H1 (cell line): ENCODE measurements at regions not wholly inside any gene's neighbourhood (a gene's known extent, or its start where the extent isn't known, plus 50 kb on each side); places are given as distances from the start of the nearest gene placed in this dataset.
A peak's percentile ranks its signal among the peaks of the same experiment; 100 is the strongest.

Experiments
- CTCF ChIA-PET: fragments of 300-600 bp; sonication (Branson Sonifier 250); formaldehyde crosslinking; loops from one replicate; lab custom pipeline; 2021; ENCODE audit not compliant: partially characterized antibody; lab: Charles Lee
- POLR2A ChIA-PET: fragments of 300-600 bp; sonication (Branson Sonifier 250); formaldehyde crosslinking; loops from one replicate; lab custom pipeline; 2021; ENCODE audit warnings: inconsistent platforms; ENCODE audit not compliant: partially characterized antibody; lab: Charles Lee
- DNase-seq, 2 experiments: peaks; one replicate each; pipeline versions ENCODE4 v3.0.0 to v3.0.0-alpha.2; 2010 to 2022; ENCODE audit warnings: low spot score in 2 of 2, low read depth in 1 of 2, mixed read lengths in 1 of 2
- FAIRE-seq: peaks from 2 replicates; lab custom pipeline; 2011; peaks lifted over from hg19 to GRCh38; lab: Jason Lieb, UNC
- H2AFZ ChIP-seq: 2 replicates; pipeline ENCODE4 v1.8.1; 2012; ENCODE audit warnings: low read length, inconsistent platforms
- H2AK5ac ChIP-seq: 2 replicates; pipeline ENCODE4 v1.6.1; 2013; ENCODE audit warnings: low read depth, low read length
- H2BK120ac ChIP-seq: replicated peaks from 2 replicates; pipeline ENCODE3; 2013; ENCODE audit warnings: low read depth, low read length, inconsistent platforms
- H2BK12ac ChIP-seq: 2 replicates; pipeline ENCODE4 v1.6.1; 2013; ENCODE audit warnings: low read depth, low read length
- H2BK15ac ChIP-seq: 2 replicates; pipeline ENCODE4 v1.6.1; 2013; ENCODE audit warnings: low read length
- H2BK20ac ChIP-seq: 2 replicates; pipeline ENCODE4 v1.6.1; 2013; ENCODE audit warnings: low read length
- H2BK5ac ChIP-seq: 2 replicates; pipeline ENCODE4 v1.6.1; 2013; ENCODE audit warnings: low read depth, low read length
- H3K14ac ChIP-seq: 2 replicates; pipeline ENCODE4 v1.6.1; 2013; ENCODE audit warnings: inconsistent platforms; ENCODE audit not compliant: insufficient read length
- H3K18ac ChIP-seq: 2 replicates; pipeline ENCODE4 v1.6.1; 2013; ENCODE audit warnings: low read length; ENCODE audit errors: extremely low read depth
- H3K23ac ChIP-seq: 2 replicates; pipeline ENCODE4 v1.6.1; 2013; ENCODE audit warnings: inconsistent platforms; ENCODE audit not compliant: insufficient read length
- H3K23me2 ChIP-seq: 2 replicates; pipeline ENCODE4 v1.6.1; 2013; ENCODE audit warnings: low read depth, low read length
- H3K27ac ChIP-seq: 2 replicates; pipeline ENCODE4 v1.6.1; 2011; ENCODE audit warnings: low read depth, low read length, inconsistent platforms
- H3K27me3 ChIP-seq, 4 experiments: replicated peaks in 1 of 4; 1 replicate in 1 of 4; 2 replicates in 3 of 4; pipeline versions ENCODE4 v1.6.1 to v1.8.1; 2011 to 2013; ENCODE audit warnings: low read length in 3 of 4, mild to moderate bottlenecking in 3 of 4, inconsistent platforms in 2 of 4, mixed read lengths in 2 of 4, moderate library complexity in 1 of 4; ENCODE audit not compliant: control insufficient read depth in 3 of 4, insufficient read depth in 3 of 4; ENCODE audit errors: extremely low read depth in 1 of 4
- H3K36me3 ChIP-seq, 4 experiments: 2 replicates each; pipeline versions ENCODE4 v1.6.1 to v1.8.1; 2011 to 2013; ENCODE audit warnings: mild to moderate bottlenecking in 4 of 4, low read length in 3 of 4, moderate library complexity in 2 of 4, control low read depth in 1 of 4, inconsistent platforms in 1 of 4; ENCODE audit not compliant: insufficient read depth in 4 of 4, control insufficient read depth in 2 of 4
- H3K4ac ChIP-seq: replicated peaks from 2 replicates; pipeline ENCODE3; 2013; ENCODE audit warnings: low read length, low read depth, mixed read lengths, inconsistent platforms; ENCODE audit not compliant: insufficient read length
- H3K4me1 ChIP-seq, 4 experiments: replicated peaks in 1 of 4; 1 replicate in 1 of 4; 2 replicates in 3 of 4; pipeline versions ENCODE4 v1.6.1 to v1.8.1; 2011 to 2013; ENCODE audit warnings: low read length in 3 of 4, inconsistent platforms in 2 of 4, mixed read lengths in 1 of 4; ENCODE audit not compliant: insufficient read depth in 4 of 4, control insufficient read depth in 3 of 4
- H3K4me2 ChIP-seq, 2 experiments: 2 replicates each; pipeline versions ENCODE4 v1.6.1 to v1.8.1; 2011 to 2013; ENCODE audit warnings: low read depth in 2 of 2, low read length in 2 of 2, control low read depth in 1 of 2, inconsistent platforms in 1 of 2, mild to moderate bottlenecking in 1 of 2; ENCODE audit not compliant: insufficient read depth in 1 of 2
- H3K4me3 ChIP-seq, 4 experiments: fragments of 200-600, 300-600 bp in 1 of 4; sonication (generic), shearing (Covaris generic), sonication (Bioruptor Twin) in 1 of 4; 2 replicates each; pipeline versions ENCODE4 v1.5.1 to v1.8.1; 2011 to 2016; ENCODE audit warnings: low read length in 4 of 4, low read depth in 3 of 4, control low read depth in 2 of 4, inconsistent platforms in 2 of 4, mild to moderate bottlenecking in 2 of 4, mixed read lengths in 1 of 4, moderate library complexity in 1 of 4; ENCODE audit not compliant: insufficient read depth in 2 of 4; ENCODE audit errors: extremely low read depth in 1 of 4
- H3K56ac ChIP-seq: replicated peaks from 2 replicates; pipeline ENCODE3; 2013; ENCODE audit warnings: low read depth, mild to moderate bottlenecking, mixed read lengths, low read length, inconsistent platforms; ENCODE audit not compliant: insufficient read length
- H3K79me1 ChIP-seq: 2 replicates; pipeline ENCODE4 v1.6.1; 2013; ENCODE audit warnings: low read depth, low read length, control low read depth
- H3K79me2 ChIP-seq, 2 experiments: 2 replicates each; pipeline versions ENCODE4 v1.6.1 to v1.8.1; 2012 to 2013; ENCODE audit warnings: low read length in 2 of 2, mild to moderate bottlenecking in 2 of 2, inconsistent platforms in 1 of 2; ENCODE audit not compliant: insufficient read depth in 2 of 2, control insufficient read depth in 1 of 2
- H3K9ac ChIP-seq, 4 experiments: replicated peaks in 1 of 4; 1 replicate in 1 of 4; 2 replicates in 3 of 4; pipeline versions ENCODE4 v1.6.1 to v1.8.1; 2011 to 2013; ENCODE audit warnings: low read depth in 3 of 4, low read length in 3 of 4, control low read depth in 2 of 4, mild to moderate bottlenecking in 2 of 4, moderate library complexity in 2 of 4, inconsistent platforms in 1 of 4; ENCODE audit errors: extremely low read depth in 1 of 4
- H3K9me3 ChIP-seq, 2 experiments: 2 replicates each; pipeline versions ENCODE4 v1.6.1 to v1.8.1; 2012 to 2013; ENCODE audit warnings: mild to moderate bottlenecking in 2 of 2, moderate library complexity in 2 of 2, control low read depth in 1 of 2, inconsistent platforms in 1 of 2, low read depth in 1 of 2, low read length in 1 of 2, mixed read lengths in 1 of 2; ENCODE audit not compliant: insufficient read depth in 2 of 2
- H4K20me1 ChIP-seq, 2 experiments: replicated peaks in 1 of 2; 2 replicates each; pipeline versions ENCODE3 to v1.8.1; 2011 to 2013; ENCODE audit warnings: inconsistent platforms in 2 of 2, low read length in 2 of 2, mild to moderate bottlenecking in 1 of 2; ENCODE audit not compliant: insufficient read depth in 2 of 2, control insufficient read depth in 1 of 2
- H4K5ac ChIP-seq: 2 replicates; pipeline ENCODE4 v1.6.1; 2013; ENCODE audit warnings: low read length, low read depth, mixed read lengths, inconsistent platforms; ENCODE audit not compliant: insufficient read length
- H4K8ac ChIP-seq: 2 replicates; pipeline ENCODE4 v1.8.0; 2013; ENCODE audit warnings: mild to moderate bottlenecking, moderate library complexity, low read length, inconsistent platforms; ENCODE audit not compliant: insufficient read depth; ENCODE audit errors: extremely low read depth
- H4K91ac ChIP-seq: replicated peaks from 2 replicates; pipeline ENCODE3; 2013; ENCODE audit warnings: low read length, mixed read lengths, inconsistent platforms; ENCODE audit not compliant: insufficient read length
- BRCA1 ChIP-seq: IDR thresholded peaks from 2 replicates; pipeline ENCODE4 v1.6.1; 2012; ENCODE audit warnings: low read depth, low read length, improper control_type of control experiment
- FOSL1 ChIP-seq: IDR thresholded peaks from 2 replicates; pipeline ENCODE4 v1.6.1; 2011; ENCODE audit warnings: mild to moderate bottlenecking, low read depth, low read length, moderate library complexity; ENCODE audit not compliant: insufficient read depth
- KDM4A ChIP-seq: IDR thresholded peaks from one replicate; pipeline ENCODE4 v1.7.1; 2012; ENCODE audit warnings: low read depth, mild to moderate bottlenecking, moderate library complexity, low read length, inconsistent platforms; ENCODE audit not compliant: severe bottlenecking
- MAFK ChIP-seq: IDR thresholded peaks from 2 replicates; pipeline ENCODE4 v1.6.1; 2012; ENCODE audit warnings: low read depth, mild to moderate bottlenecking, improper control_type of control experiment, low read length
- NRF1 ChIP-seq: IDR thresholded peaks from 2 replicates; pipeline ENCODE4 v1.6.1; 2011; ENCODE audit warnings: mild to moderate bottlenecking, low read depth, low read length, improper control_type of control experiment
- PHF8 ChIP-seq: fragments of 200-600 bp; sonication (generic); conservative IDR thresholded peaks from 2 replicates; pipeline ENCODE4 v1.7.1; 2012; ENCODE audit warnings: low read depth, mild to moderate bottlenecking, inconsistent platforms, low read length, moderate library complexity
- POLR2AphosphoS5 ChIP-seq: IDR thresholded peaks from 2 replicates; pipeline ENCODE4 v1.6.1; 2011; ENCODE audit warnings: low read depth, low read length
- RAD21 ChIP-seq, 2 experiments: IDR thresholded peaks in 1 of 2; conservative IDR thresholded peaks in 1 of 2; 2 replicates each; pipeline ENCODE4 v1.6.1; 2011; ENCODE audit warnings: low read depth in 2 of 2, low read length in 2 of 2, improper control_type of control experiment in 1 of 2, inconsistent platforms in 1 of 2, mild to moderate bottlenecking in 1 of 2, moderate library complexity in 1 of 2
- SRF ChIP-seq: IDR thresholded peaks from 2 replicates; pipeline ENCODE4 v1.6.1; 2011; ENCODE audit warnings: mild to moderate bottlenecking, low read depth, low read length, moderate library complexity
- SUZ12 ChIP-seq: fragments of 200-600 bp; sonication (generic); IDR thresholded peaks from 2 replicates; pipeline ENCODE4 v1.6.1; 2012; ENCODE audit warnings: mild to moderate bottlenecking, inconsistent platforms, low read length, moderate library complexity, mixed read lengths
- TCF12 ChIP-seq: IDR thresholded peaks from 2 replicates; pipeline ENCODE4 v1.6.1; 2011; ENCODE audit warnings: low read depth, mild to moderate bottlenecking, low read length
- WGBS, 2 experiments: shearing (Covaris generic) in 1 of 2; methylation state at CpG; one replicate each; pipeline versions ENCODE4 v1.1.6 to v1.1.7; 2013 to 2015; ENCODE audit warnings: low lambda C conversion rate in 2 of 2, mixed read lengths in 2 of 2, inconsistent platforms in 1 of 2, low coverage in 1 of 2, missing lambda C conversion rate in 1 of 2; ENCODE audit not compliant: insufficient replicate concordance in 2 of 2, insufficient coverage in 1 of 2, insufficient read length in 1 of 2; ENCODE audit errors: extremely low coverage in 1 of 2, missing lambda C conversion rate in 1 of 2; 5-methylcytosine and 5-hydroxymethylcytosine counted together
- TF ChIP-seq, protein P1 (sequence below): IDR thresholded peaks from 2 replicates; pipeline ENCODE4 v1.6.1; 2012; ENCODE audit warnings: low read length, inconsistent platforms

- FAIRE-seq (no peak), DNase-seq (no peak)
- no peak overlapping the region; the same call in 1 of the 2 replicates for H2BK20ac ChIP-seq
- H3K27ac ChIP-seq: no peak overlapping the region
- H3K4me1 ChIP-seq: peaks cover 0 to 3% (median 0%) of the 10 kb centered on the region in 4 experiments; a peak in 1 of 7 replicates
- H3K4me2 ChIP-seq: no peak overlapping the region
- no peak overlapping the region for H4K8ac ChIP-seq
- no peak overlapping the region for H2BK12ac ChIP-seq
- no peak overlapping the region for H2BK5ac ChIP-seq
- no peak overlapping the region for H3K9ac ChIP-seq
- H3K9me3 ChIP-seq: peaks cover 0 to 9% of the 10 kb centered on the region in 2 experiments; a peak in 2 of 4 replicates
- peaks cover 18% of the 10 kb centered on the region; the same call in 1 of the 2 replicates for H3K23me2 ChIP-seq
- no peaks in the 10 kb centered on the region for H3K27me3 ChIP-seq
- peak overlapping the region; percentile 36 for H2BK120ac ChIP-seq
- no peak overlapping the region for H2BK15ac ChIP-seq
- no peak overlapping the region for H3K14ac ChIP-seq
- H2AK5ac ChIP-seq: no peak overlapping the region
- 0 out of 4 replicates have a peak, but pooled peaks cover 0 to 3% of the 10 kb centered on the region in 2 experiments for H3K79me2 ChIP-seq
- CTCF ChIA-PET: interaction anchor here (0.9 to 1.9 kb wide), 5 partner anchors 11 to 81 kb away, joined by 3 to 5 read pairs (median 3); no protein-coding TSS in a partner anchor
- WGBS, 2 experiments: 98% methylated on average over 5 of the region's 5 CpGs; no CpG with 5 or more reads in 1 of the 2 experiments
- peak overlapping the region; percentile 75 for H4K91ac ChIP-seq
- POLR2A ChIA-PET: no interaction called here
- H3K18ac ChIP-seq: no peak overlapping the region
- no peak overlapping the region for H4K5ac ChIP-seq
- H3K56ac ChIP-seq: no peak overlapping the region
- H3K79me1 ChIP-seq: no peaks in the 10 kb centered on the region
- H3K4ac ChIP-seq: no peak overlapping the region
- no peaks in the 10 kb centered on the region; a peak in 1 of 8 replicates for H3K36me3 ChIP-seq
- H3K4me3 ChIP-seq: no peak overlapping the region
- peaks cover 0 to 12% of the 10 kb centered on the region in 2 experiments for H4K20me1 ChIP-seq
- 0 out of 2 replicates have a peak overlapping the region, but pooled peaks have one; percentile 11 for H2AFZ ChIP-seq
- no peak overlapping the region for H3K23ac ChIP-seq
- TF ChIP-seq POLR2AphosphoS5 (no peak), BRCA1 (no peak), NRF1 (no peak), PHF8 (no peak), RAD21 (IDR thresholded peaks at IDR 0.05 in 1 of 2, conservative IDR thresholded peaks at IDR 0.05 in 1 of 2; ENCODE audit: low read depth in 2 of 2, low read length in 2 of 2) (no peak), MAFK (no peak), TCF12 (no peak), SUZ12 (no peak), KDM4A (no peak), SRF (no peak), FOSL1 (no peak)
- TF ChIP-seq, protein P1, sequence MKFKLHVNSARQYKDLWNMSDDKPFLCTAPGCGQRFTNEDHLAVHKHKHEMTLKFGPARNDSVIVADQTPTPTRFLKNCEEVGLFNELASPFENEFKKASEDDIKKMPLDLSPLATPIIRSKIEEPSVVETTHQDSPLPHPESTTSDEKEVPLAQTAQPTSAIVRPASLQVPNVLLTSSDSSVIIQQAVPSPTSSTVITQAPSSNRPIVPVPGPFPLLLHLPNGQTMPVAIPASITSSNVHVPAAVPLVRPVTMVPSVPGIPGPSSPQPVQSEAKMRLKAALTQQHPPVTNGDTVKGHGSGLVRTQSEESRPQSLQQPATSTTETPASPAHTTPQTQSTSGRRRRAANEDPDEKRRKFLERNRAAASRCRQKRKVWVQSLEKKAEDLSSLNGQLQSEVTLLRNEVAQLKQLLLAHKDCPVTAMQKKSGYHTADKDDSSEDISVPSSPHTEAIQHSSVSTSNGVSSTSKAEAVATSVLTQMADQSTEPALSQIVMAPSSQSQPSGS: no peak
Measured at GRCh38 chr5:68961762-68962161, 132.1 kb upstream of the SLC30A5 start.
